ENCODE measurements at regions not wholly inside any gene's neighbourhood (a gene's known extent, or its start where the extent isn't known, plus 50 kb on each side); places are given as distances from the start of the nearest gene placed in this dataset.
A peak's percentile ranks its signal among the peaks of the same experiment; 100 is the strongest.

DNA sequence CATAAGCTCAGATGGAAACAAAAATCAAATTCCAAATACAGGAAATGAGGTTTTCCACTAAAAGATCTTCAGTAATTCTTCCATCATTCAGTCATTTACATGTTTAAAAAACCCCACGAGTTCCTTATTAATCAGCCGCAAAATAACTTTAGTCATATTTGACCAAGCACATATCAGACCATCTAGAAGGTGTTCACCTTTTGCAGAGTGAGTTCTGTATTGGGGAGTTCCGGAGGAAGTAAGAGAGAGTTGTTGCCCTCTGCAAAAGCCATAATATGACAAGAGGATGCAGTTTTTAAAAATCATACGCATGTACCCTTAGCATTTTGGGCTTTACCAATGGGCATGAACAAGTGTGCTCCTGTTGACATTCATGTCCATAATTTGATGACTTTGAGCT, 61.6 kb downstream of the CCR1 start:
- DNase-seq (ENCODE audit: low read depth): no peak

DNA sequence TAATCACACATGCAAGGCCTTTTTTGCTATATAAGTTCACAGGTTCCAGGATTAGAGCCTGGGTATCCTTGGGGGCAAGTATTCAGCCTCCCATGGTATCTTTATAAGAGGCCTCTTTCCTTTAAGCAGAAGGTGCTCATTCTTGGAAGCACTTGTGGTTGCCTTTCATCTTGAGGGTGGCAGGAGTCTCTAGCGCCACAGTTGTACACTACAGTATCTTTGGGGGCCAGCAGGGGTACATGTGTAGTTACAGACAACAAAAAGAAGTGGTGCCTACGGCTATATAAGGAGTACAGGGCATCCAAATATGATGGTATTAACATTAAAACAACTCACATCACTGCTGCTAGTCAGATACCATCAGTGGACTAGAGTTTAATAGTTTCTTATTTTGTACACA, 62.1 kb downstream of the CCR1 start:
- DNase-seq (ENCODE audit: low read depth): no peak

DNA sequence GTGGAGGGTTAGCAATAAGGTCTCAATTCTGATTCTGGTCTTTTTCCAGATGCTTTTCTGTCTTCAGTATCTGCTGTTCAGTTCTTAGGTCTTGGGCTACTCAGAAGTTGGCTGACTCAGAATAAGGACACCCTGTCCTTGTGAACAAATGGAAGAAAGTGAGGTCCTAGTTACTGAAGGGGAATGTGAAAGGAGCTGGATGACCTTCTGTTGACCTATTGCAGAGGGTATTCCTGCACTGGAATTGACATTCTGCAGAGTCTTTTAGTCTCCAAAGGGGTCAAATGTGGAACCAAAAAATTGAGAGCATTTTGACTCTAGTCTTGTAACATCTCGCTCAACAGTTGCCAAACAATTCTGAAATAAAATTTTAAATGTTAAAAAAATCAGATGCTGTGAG, 63.0 kb downstream of the CCR1 start:
- DNase-seq (ENCODE audit: low read depth): no peak

DNA sequence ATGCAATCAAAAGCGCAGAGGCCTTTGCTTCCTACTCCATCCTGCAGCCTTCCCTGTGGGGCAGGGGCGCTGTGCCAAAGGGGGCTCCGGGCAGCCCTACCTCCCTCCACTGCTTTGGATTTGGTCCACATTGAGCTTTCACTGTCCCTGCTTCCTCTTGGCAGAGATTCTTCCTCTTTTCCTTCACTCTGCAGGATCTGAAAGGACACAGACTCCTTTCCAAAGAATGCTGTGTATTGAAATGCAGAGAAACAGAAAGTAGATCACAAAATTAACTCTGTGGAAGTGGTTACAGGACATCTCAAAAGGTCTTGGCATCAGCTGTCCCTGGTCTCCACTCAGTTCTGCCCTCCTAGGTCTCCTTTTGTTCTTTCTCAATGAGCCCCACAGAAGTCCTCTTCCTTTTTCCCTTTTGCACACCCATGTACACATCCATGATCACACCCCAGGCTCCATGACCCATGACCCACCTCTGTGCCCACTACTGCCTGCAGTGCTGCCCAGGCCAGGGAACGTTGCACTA, 64.1 kb downstream of the CCR1 start:
- no peak for DNase-seq (ENCODE audit: low read depth)

DNA sequence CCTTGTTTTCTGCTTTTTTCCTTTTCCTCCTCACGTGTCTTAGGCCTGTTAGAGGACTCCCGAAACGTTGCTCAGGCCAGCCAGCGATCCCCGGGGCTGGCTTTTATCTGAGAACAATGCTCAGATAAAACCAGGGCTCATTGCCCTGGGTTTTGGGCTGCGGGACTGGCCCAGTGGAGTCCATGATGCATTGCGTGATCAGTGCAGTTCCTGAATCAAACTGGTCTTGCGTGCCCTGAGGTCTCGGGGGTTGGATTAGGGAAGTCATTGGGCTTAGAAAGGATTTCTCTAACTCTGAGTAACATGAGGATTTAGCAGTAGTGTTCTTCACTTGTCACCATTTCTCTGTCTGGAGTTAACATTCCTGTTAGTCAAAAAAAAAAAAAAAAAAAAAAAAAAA, 66.3 kb downstream of the CCR1 start:
- no peak for DNase-seq (ENCODE audit: low read depth)

DNA sequence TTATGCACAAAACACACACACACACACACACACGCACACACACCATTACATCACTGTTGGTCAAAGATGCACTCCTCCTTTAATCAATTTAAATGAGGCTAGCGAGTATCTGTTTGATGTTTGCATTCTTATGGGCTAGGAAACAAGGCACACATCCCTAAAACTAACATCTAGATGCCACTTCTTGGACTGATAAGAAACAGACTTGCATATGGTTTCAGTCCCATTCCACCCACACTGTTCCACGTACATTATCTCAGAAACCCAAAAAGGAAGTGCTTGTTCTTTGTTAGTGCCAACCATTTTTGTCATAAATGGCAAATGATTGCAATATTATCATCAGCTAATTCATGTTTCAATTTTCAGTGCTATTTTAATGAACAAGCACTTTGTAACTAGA, 69.5 kb downstream of the CCR1 start:
- DNase-seq (ENCODE audit: low read depth): no peak

DNA sequence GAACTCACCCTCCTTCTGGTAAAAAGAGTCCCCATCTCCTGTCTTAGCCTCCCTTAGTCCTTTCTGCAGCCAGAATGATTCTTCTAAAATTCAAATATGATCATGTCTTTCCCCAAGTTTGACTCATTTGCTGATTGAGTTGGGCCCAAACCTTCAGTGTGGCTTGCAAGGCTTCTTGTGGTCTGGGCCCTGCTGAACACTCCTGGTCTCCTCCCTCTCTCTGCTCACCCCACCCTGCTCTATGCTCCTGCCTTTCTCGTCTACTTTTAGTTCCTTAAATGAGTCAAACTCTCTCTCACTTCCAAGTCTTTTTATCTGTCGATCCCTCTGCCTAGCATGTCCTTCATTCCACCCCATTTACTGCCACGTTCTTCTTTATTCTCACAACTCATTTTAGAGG, 72.6 kb downstream of the CCR1 start:
- no peak for DNase-seq (ENCODE audit: low read depth)

DNA sequence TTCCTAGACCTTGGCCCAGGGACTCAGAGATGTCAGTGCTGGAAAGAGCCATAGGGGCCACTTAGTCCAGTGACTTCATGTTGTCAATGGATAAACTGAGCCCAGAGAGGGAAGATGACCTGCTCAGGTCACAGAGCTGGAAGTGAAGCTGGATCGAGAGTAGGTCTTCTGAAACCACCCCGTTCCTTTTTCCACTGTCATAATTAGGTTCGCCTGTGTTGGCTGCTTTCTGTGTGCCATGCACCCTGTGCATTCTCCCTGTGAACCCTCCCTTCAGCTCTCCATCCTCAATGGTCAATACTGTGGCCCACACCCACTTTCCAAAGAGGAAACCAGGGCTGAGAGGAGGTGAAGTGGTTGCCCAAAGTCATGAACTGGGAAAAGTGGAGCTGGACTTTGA, 74.8 kb downstream of the CCR1 start:
- no peak for DNase-seq (ENCODE audit: low read depth)

DNA sequence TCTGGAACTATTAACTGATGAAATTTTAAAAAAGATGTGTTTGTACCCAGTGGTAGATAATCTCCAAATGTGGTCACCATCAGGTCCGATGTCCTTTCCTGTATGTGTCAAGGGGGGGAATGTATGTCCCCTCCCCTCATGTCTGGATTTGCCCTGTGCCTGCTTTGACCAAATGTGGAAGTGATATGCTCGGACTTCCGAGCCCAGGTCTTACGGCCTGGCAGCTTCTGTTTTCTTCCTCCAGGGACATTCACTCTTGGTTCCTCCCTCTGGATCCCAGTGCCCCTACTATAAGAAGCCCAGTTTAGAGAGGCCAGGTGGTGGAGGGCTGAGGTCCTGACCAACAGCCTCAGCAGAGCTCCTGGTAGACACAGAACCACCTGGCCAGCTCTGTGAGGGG, 75.5 kb downstream of the CCR1 start:
- no peak for DNase-seq (ENCODE audit: low read depth)

DNA sequence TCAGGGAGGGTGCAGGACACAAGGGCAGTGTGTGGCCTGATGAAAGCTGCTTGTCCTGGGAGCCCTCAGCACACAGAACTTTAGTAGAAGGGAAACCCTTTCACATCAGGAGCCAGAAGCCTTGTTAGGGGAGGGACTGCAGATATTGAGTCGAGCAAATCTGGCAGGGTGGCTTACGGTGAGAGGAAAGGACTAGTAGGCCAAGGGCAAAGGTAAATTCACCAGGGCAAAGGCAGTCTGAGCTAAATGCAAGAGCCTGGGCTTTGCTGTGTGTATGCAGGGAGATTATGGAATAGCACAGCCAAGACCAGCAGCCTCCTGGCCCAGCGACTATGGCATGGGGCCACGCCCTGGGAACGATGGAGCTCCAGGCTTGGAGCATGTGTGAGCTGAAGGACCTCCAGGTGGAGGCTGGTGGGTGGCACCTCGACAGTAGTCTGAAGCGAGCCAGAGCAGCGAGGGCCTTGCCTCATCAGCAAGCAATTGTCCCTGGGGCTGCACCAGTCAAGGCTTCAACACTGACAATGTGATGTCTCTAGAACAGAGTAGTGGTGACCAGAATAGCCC, 76.1 kb downstream of the CCR1 start:
- no peak for DNase-seq (ENCODE audit: low read depth)

DNA sequence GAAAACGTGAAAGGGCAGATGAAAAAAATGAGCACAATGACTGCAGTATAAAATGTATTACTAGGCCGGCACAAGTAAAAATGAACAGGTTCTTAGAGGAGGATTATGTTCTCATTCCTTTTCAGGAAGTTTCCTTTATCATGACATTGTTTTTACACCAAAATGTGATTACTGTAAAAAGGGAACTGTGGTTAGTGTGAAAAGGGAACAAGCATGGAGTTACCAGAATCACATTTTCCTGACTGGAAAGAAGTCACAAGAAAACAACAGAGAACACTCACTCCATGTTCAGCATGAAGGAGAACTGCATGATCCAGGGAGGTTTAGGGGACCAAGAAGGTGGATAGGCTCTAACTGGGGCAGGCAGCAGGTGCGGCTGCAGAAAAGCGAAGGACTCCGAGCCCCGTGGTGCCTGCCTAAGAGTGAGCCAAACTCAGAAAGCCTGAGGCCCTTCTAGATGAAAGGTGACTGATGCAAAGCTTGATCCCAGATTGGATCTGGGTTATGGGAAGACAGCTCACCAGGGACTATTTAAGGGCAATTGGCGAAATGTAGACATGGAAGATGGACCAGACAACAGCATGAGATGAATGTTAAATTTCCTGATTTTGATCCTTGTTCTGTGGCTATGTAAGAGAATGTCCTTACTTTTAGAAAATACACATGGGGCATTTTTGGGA, 77.3 kb downstream of the CCR1 start:
- no peak for DNase-seq (ENCODE audit: low read depth)

DNA sequence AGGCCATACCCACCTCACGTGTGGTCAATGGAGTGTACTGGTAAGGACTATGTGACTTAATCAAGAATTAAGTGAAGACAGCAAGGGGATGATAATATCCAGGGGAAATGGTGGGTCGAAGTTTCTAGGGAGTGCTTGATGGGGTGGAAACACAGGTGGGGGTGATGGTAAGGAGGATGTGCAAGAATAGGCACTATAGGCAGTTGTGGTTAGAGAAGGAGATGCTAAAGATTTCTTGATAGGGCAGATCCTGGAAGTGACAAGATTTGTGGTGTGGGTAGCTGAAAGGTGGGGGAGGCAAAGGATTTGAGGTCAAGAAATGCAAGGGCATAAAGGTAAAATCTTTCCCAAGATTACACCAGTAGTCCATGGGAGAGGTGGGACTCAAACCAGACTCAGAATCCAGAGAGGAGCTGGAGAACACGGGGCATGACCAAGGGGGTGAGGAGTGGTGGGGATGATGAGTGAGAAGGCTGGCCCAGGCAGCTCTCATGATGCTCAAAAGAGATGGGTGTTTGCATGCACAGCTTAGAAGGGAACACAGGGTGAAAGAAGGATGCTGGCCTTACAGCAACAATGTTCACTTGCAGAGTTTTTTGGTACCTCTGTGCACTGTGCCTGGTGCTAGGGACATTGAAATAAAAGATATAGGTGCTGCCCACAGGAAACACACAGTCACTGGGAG, 78.4 kb downstream of the CCR1 start:
- DNase-seq (ENCODE audit: low read depth): no peak

DNA sequence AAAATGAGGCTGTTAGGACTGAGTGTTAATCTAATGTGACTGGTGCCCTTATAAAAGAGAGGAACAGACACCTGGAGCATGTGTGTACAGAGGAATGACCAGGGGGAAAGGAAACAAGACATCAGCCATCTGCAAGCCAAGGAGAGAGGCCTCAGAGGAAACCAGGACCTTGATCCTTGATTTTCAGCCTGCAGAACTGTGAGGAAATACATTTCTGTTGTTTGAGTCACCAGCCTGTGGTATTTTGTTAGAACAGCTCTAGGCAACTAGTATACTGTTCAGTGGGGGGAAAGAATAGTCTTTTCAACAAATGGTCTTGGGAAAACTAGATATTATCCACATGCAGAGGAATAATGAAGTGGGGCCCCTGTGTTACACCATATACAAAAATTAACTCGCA, 80.6 kb downstream of the CCR1 start:
- DNase-seq (ENCODE audit: low read depth): peak; percentile 83

DNA sequence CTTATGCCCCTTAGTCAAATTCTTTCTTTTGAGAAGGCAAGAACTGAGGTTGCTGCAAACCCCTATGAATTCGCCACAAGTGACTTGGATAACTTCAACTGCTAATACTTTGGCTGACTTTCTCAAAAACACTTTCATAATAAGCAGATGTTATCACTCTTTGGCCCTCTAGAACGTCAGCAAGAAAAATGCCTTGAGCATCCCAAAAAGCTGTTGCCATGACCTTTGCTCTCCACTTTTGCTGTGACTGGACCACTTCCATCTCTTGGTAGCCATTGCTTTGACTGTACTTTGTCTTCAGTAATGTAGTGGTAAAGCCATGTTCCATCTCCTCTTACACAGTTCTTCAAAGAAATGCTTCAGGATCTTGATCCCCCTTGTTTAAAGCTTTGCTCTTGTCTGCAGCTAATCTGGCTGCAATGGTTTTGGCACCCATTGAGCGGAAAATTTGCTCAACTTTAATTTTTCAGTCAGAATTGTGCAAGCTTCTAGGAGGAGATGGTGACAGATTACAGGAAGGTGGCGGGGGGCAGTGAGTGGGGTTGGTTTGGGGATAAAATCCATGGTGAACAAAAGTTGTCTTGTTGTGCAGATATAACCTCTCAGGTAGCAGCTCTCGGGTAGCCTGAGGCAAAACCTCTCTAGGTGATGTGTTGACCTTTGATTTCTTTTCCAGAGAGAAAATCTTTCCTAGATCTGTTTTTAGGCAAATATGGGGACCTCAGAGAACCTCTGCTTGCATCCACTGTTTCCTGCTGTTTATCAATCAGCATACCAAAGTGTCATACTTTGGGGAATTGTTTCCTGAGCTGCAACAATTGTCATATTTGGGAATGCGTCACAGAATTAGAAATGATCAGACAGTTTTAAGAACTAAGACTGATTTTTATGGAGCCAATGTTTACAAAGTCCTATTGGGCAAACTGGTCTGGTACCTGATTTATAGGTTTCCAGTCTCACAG, 83.6 kb downstream of the CCR1 start:
- peak; percentile 77 for DNase-seq (ENCODE audit: low read depth)

DNA sequence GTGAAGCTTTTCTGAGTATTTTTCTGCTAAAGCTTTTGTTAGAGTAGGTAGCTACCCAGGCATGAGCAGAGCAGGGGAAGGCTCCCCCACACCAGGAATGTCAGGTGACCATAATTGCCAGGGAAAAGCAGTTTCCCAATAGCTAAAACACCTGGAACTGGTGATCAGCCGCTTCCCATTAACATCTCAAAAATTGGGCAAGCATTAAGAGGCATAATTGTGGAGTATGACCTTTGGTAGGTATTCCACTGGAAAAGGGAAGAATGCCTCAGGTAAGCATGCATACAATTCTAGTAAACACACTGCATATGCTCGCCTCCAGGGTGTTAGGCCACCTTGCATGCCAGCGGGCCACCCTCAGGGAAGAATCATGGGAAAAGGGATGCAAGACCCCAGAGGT, 84.5 kb downstream of the CCR1 start:
- no peak for DNase-seq (ENCODE audit: low read depth)

DNA sequence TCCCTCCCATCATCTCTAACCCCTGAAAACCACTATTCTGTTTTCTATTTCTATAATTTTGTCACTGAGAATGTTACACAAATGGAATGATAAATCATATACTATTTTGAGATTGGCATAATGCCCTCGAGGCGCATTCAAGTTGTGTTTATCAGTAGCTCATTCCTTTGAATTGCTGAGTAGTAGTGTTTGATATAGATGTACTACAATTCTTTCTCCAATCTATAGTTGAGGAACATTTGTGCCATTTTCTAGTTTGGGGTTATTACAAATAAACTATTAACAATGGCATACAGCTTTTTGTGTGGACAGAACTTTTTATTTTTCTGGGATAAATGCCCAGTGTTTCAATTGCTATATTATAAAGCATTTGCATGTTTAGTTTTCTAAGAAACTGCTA, 86.0 kb downstream of the CCR1 start:
- no peak for DNase-seq (ENCODE audit: low read depth)

DNA sequence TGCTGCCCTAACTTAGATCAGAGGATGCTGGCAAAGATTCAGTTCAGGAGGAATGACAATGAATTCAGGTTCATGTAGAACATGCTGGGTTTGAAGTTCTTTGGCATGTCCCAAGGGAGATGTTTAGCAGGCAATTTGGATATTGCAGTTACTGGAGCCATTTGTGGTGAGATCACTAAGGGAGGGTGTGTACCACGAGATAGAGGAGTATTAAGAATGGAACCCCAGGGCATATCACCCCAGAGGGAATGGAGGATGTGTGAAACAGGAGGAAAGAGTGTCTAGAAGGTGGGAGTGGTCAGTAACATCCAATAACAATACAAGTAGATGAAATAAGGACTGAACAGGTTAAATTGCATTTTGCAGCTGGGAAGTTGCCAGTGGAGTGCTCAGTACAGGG, 87.1 kb downstream of the CCR1 start:
- DNase-seq (ENCODE audit: low read depth): no peak

DNA sequence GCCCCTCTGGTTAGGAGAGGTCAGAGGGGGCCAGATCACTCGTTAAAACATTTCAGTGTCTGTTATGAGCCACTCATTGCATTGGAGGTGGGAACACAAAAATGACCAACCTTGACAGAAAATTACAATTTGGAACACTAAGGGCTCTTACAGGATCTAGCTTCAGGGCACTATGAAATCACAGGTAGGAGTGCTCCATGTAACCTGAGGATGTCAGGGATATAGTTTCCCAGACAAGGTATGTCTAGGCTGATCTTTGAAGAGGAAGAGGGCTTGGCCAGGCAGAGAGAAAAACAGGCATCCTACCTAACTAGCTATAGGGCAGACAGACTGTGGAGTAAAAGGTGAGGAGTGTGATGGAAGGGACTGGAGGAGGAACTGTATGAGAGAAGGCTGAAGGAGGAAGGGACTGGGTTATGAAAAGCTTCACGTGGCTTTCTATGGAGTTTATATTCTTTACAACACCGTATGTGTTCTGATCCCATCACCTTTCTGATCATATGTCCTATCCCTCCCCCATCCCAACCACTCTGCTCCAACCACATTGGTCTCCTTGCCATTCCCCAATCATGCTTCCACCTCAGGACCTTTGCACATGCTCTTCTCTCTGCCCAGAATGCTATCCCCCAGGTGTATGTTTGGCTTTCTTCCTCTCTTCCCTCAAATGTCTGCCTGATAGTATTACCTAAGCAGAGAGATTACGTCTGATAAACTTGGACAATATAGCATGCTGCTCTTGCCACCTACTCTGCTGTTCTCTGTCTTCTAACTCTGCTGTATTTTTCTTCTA, 88.2 kb downstream of the CCR1 start:
- no peak for DNase-seq (ENCODE audit: low read depth)

DNA sequence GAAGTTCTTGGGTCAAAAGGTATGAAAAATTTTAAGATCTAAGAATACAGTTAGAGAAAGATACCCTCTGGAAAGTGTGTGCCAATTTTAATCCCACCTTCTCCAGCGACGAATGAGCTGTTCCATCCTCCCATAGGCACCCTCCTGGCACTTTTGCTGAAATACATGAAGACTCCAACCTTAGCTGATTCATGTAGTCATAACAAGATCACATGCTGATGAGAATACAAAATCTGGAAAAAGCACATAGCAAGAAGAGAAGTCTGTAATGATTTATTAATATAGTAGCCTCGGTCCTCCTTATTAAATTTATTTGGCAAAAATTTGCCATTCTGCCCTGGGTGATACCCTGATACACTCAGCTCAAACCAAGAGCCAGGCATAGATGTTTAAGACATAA, 88.9 kb downstream of the CCR1 start:
- no peak for DNase-seq (ENCODE audit: low read depth)

DNA sequence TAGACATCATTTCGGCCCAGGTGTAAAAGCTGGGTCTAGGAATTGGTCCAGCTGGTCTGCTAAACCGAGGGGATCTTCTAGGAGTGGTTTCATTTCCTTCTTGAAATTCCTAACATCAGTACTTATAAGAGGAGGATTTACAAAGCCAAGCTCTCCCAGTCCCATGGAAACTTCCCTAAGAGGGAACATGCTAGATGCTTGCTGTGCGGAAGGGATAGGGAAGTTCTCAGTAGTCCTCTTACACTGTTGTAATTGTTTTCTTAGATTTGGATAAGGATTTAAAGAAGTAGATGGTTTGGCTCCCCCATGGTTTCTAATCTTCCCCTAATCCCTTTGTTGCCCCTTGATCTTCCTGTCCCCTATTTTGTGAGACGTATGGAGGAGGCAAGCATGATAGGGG, 89.7 kb upstream of the XCR1 start:
- no peak for DNase-seq (ENCODE audit: low read depth)

DNA sequence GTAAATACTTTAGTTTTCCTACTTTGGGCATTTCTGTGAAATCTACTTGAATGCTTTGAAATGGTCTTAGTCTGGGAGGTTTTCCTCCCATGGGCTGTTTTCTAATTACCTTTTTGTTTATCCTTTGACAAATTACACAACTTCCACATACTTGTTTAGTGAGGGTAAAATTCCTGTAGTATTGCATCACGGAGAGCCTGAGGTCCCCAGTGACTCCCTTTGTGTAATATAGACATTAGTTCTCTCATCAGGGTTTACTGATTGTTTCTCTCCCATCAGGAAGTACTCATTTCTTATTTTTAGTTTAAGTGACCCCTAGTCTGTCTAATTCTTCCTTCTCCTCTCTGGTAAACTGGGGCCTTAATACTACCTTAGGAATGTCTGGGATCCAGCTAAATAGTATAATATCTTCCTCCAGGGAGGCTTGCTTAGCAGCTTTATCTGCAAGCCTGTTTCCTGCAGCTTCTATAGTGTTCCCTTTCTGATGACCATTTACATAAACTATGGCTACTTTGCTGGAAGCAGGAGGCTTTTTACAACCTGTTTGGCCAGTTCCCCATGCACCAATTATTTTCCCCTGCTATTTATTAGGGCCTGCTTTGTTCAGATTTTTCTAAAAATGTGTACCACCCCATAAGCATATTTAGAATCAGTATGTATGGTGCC, 87.2 kb upstream of the XCR1 start:
- peak; percentile 92 for DNase-seq (ENCODE audit: low read depth)
